ENCODE measurements at regions not wholly inside any gene's neighbourhood (a gene's known extent, or its start where the extent isn't known, plus 50 kb on each side); places are given as distances from the start of the nearest gene placed in this dataset.

- H3K4me3 ChIP-seq (replicated peaks in 1 of 4; ENCODE audit: control extremely low read depth in 1 of 4, insufficient read depth in 1 of 4, low read depth in 3 of 4, low read length in 4 of 4), result no peak overlapping the region
- H3K9ac ChIP-seq (ENCODE audit: insufficient read depth, low read length), result no peak overlapping the region
- H2AFZ ChIP-seq (ENCODE audit: low read length), result no peak overlapping the region
- DNase-seq (ENCODE audit: low read depth in 2 of 2), result no peak
- H3K36me3 ChIP-seq (ENCODE audit: control insufficient read depth, insufficient read depth, low read length), result no peaks in the 10 kb centered on the region
- H3K27me3 ChIP-seq (ENCODE audit: control insufficient read depth, insufficient read depth, low read length), result no peaks in the 10 kb centered on the region
- no peaks in the 10 kb centered on the region for H3K79me2 ChIP-seq (ENCODE audit: control insufficient read depth, insufficient read depth, low read length)
- no peak overlapping the region for H3K4me2 ChIP-seq (ENCODE audit: extremely low read depth, insufficient read depth, low read length)
- no peaks in the 10 kb centered on the region for H3K4me1 ChIP-seq (ENCODE audit: control insufficient read depth, extremely low read depth, insufficient read depth, low read length)
- no peak overlapping the region for H3K27ac ChIP-seq (ENCODE audit: insufficient read depth, low read length)
- no peaks in the 10 kb centered on the region for H3K9me3 ChIP-seq (ENCODE audit: control insufficient read depth, insufficient read depth, low read depth, low read length)
- TF ChIP-seq CTCF (conservative IDR thresholded peaks at IDR 0.05 in 1 of 2, IDR thresholded peaks at IDR 0.05 in 1 of 2; ENCODE audit: low read depth in 1 of 2, low read length in 2 of 2) (no peak), EZH2 (IDR thresholded peaks at IDR 0.05; ENCODE audit: low read length, missing control alignments) (no peak)
- no peaks in the 10 kb centered on the region for H4K20me1 ChIP-seq (ENCODE audit: control insufficient read depth, extremely low read depth, insufficient read depth, low read length)
These were observed 811.5 kb upstream of the ATXN8OS start for GRCh38 chr13:69296130-69296529.

- Histone ChIP-seq H3K9me3 (ENCODE audit: control insufficient read depth, insufficient read depth, low read depth, low read length) (no peaks in the 10 kb centered on the region), H3K4me3 (replicated peaks in 1 of 4; ENCODE audit: control extremely low read depth in 1 of 4, insufficient read depth in 1 of 4, low read depth in 3 of 4, low read length in 4 of 4) (no peak overlapping the region), H3K27ac (ENCODE audit: insufficient read depth, low read length) (no peak overlapping the region), H4K20me1 (ENCODE audit: control insufficient read depth, extremely low read depth, insufficient read depth, low read length) (no peaks in the 10 kb centered on the region), H3K79me2 (ENCODE audit: control insufficient read depth, insufficient read depth, low read length) (no peaks in the 10 kb centered on the region), H3K27me3 (ENCODE audit: control insufficient read depth, insufficient read depth, low read length) (no peaks in the 10 kb centered on the region), H3K9ac (ENCODE audit: insufficient read depth, low read length) (no peak overlapping the region), H3K36me3 (ENCODE audit: control insufficient read depth, insufficient read depth, low read length) (no peaks in the 10 kb centered on the region), H3K4me1 (ENCODE audit: control insufficient read depth, extremely low read depth, insufficient read depth, low read length) (no peaks in the 10 kb centered on the region), H3K4me2 (ENCODE audit: extremely low read depth, insufficient read depth, low read length) (no peak overlapping the region), H2AFZ (ENCODE audit: low read length) (no peak overlapping the region)
- no peak for TF ChIP-seq CTCF (conservative IDR thresholded peaks at IDR 0.05 in 1 of 2, IDR thresholded peaks at IDR 0.05 in 1 of 2; ENCODE audit: low read depth in 1 of 2, low read length in 2 of 2)
- no peak for TF ChIP-seq EZH2 (IDR thresholded peaks at IDR 0.05; ENCODE audit: low read length, missing control alignments)
- DNase-seq (ENCODE audit: low read depth in 2 of 2), result no peak
These were observed 814.7 kb upstream of the ATXN8OS start for GRCh38 chr13:69292789-69293425.

- Histone ChIP-seq H3K4me2 (ENCODE audit: extremely low read depth, insufficient read depth, low read length) (no peak overlapping the region), H4K20me1 (ENCODE audit: control insufficient read depth, extremely low read depth, insufficient read depth, low read length) (no peaks in the 10 kb centered on the region), H3K36me3 (ENCODE audit: control insufficient read depth, insufficient read depth, low read length) (no peaks in the 10 kb centered on the region), H2AFZ (ENCODE audit: low read length) (no peak overlapping the region), H3K4me3 (replicated peaks in 1 of 4; ENCODE audit: control extremely low read depth in 1 of 4, insufficient read depth in 1 of 4, low read depth in 3 of 4, low read length in 4 of 4) (no peak overlapping the region), H3K27ac (ENCODE audit: insufficient read depth, low read length) (no peak overlapping the region), H3K27me3 (ENCODE audit: control insufficient read depth, insufficient read depth, low read length) (no peaks in the 10 kb centered on the region), H3K4me1 (ENCODE audit: control insufficient read depth, extremely low read depth, insufficient read depth, low read length) (no peaks in the 10 kb centered on the region), H3K9ac (ENCODE audit: insufficient read depth, low read length) (no peak overlapping the region), H3K79me2 (ENCODE audit: control insufficient read depth, insufficient read depth, low read length) (no peaks in the 10 kb centered on the region), H3K9me3 (ENCODE audit: control insufficient read depth, insufficient read depth, low read depth, low read length) (no peaks in the 10 kb centered on the region)
- DNase-seq (ENCODE audit: low read depth in 2 of 2), result no peak
- TF ChIP-seq EZH2 (IDR thresholded peaks at IDR 0.05; ENCODE audit: low read length, missing control alignments), result no peak
- TF ChIP-seq CTCF (conservative IDR thresholded peaks at IDR 0.05 in 1 of 2, IDR thresholded peaks at IDR 0.05 in 1 of 2; ENCODE audit: low read depth in 1 of 2, low read length in 2 of 2), result no peak
These were observed 816.2 kb upstream of the ATXN8OS start for GRCh38 chr13:69291292-69291906.

All from fibroblast of lung (primary cell).